ENCODE measurements at regions not wholly inside any gene's neighbourhood (a gene's known extent, or its start where the extent isn't known, plus 50 kb on each side); places are given as distances from the start of the nearest gene placed in this dataset.

GRCh38 chr2:105969552-105969951 lies 224.5 kb downstream of the UXS1 start:
- Histone ChIP-seq H3K9me3 (no peaks in the 10 kb centered on the region), H3K36me3 (replicated peaks in 1 of 2; ENCODE audit: insufficient read depth in 1 of 2, low read depth in 2 of 2) (no peaks in the 10 kb centered on the region), H3K4me1 (no peaks in the 10 kb centered on the region), H3K27ac (no peak overlapping the region), H3K4me3 (no peak overlapping the region), H3K27me3 (no peaks in the 10 kb centered on the region)
- no peak for DNase-seq
- 76 to 78% methylated on average over 7 of the region's 7 CpGs for WGBS, 2 donors
- no peak for TF ChIP-seq POLR2A (IDR thresholded peaks at IDR 0.05)
- peak in 2 of 7 experiments; percentile 7 to 10 for TF ChIP-seq CTCF (IDR thresholded peaks at IDR 0.05)
- intact Hi-C loops (cut with DNase I): no loop called here
- no peak for ATAC-seq

- no peak overlapping the region for H3K27ac ChIP-seq
- H3K36me3 ChIP-seq (replicated peaks in 1 of 2; ENCODE audit: insufficient read depth in 1 of 2, low read depth in 2 of 2): no peaks in the 10 kb centered on the region
- H3K4me3 ChIP-seq: no peak overlapping the region
- no peaks in the 10 kb centered on the region for H3K4me1 ChIP-seq
- intact Hi-C loops (cut with DNase I): no loop called here
- H3K27me3 ChIP-seq: no peaks in the 10 kb centered on the region
- WGBS, 2 donors: 88 to 93% methylated on average over 6 of the region's 6 CpGs
- ATAC-seq (no peak), DNase-seq (no peak)
- H3K9me3 ChIP-seq: no peaks in the 10 kb centered on the region
- TF ChIP-seq POLR2A (IDR thresholded peaks at IDR 0.05) (no peak), CTCF (IDR thresholded peaks at IDR 0.05) (no peak)
These were observed 217.5 kb downstream of the NCK2 start for GRCh38 chr2:105962221-105962620.

GRCh38 chr2:105961599-105962146 lies 217.0 kb downstream of the NCK2 start:
- 85 to 89% methylated on average over 6 of the region's 6 CpGs for whole genome bisulfite sequencing, 2 donors
- DNase-seq (no peak), ATAC-seq (no peak)
- intact Hi-C loops (cut with DNase I): no loop called here
- H3K36me3 ChIP-seq (replicated peaks in 1 of 2; ENCODE audit: insufficient read depth in 1 of 2, low read depth in 2 of 2): no peaks in the 10 kb centered on the region
- no peak overlapping the region for H3K4me3 ChIP-seq
- H3K9me3 ChIP-seq: no peaks in the 10 kb centered on the region
- no peak overlapping the region for H3K27ac ChIP-seq
- H3K27me3 ChIP-seq: no peaks in the 10 kb centered on the region
- no peak for TF ChIP-seq POLR2A (IDR thresholded peaks at IDR 0.05)
- TF ChIP-seq CTCF (IDR thresholded peaks at IDR 0.05): no peak
- H3K4me1 ChIP-seq: no peaks in the 10 kb centered on the region

- H3K27me3 ChIP-seq: no peaks in the 10 kb centered on the region
- no peak overlapping the region for H3K4me3 ChIP-seq
- TF ChIP-seq POLR2A (IDR thresholded peaks at IDR 0.05): no peak
- no peak for TF ChIP-seq CTCF (IDR thresholded peaks at IDR 0.05)
- H3K27ac ChIP-seq: no peak overlapping the region
- 77 to 91% methylated on average over 4 of the region's 4 CpGs for WGBS, 2 donors
- H3K36me3 ChIP-seq (replicated peaks in 1 of 2; ENCODE audit: insufficient read depth in 1 of 2, low read depth in 2 of 2): no peaks in the 10 kb centered on the region
- ATAC-seq (no peak), DNase-seq (no peak)
- no peaks in the 10 kb centered on the region for H3K4me1 ChIP-seq
- H3K9me3 ChIP-seq: no peaks in the 10 kb centered on the region
- intact Hi-C loops (cut with DNase I): no loop called here
These were observed 214.6 kb downstream of the NCK2 start for GRCh38 chr2:105959357-105959756.

- no peak overlapping the region for H3K4me3 ChIP-seq
- H3K27ac ChIP-seq: no peak overlapping the region
- TF ChIP-seq POLR2A (IDR thresholded peaks at IDR 0.05): no peak
- TF ChIP-seq CTCF (IDR thresholded peaks at IDR 0.05): no peak
- ATAC-seq (no peak), DNase-seq (no peak)
- H3K9me3 ChIP-seq: no peaks in the 10 kb centered on the region
- intact Hi-C loops (cut with DNase I): no loop called here
- 81 to 88% methylated on average over 3 of the region's 3 CpGs for WGBS, 2 donors
- H3K36me3 ChIP-seq (replicated peaks in 1 of 2; ENCODE audit: insufficient read depth in 1 of 2, low read depth in 2 of 2): no peaks in the 10 kb centered on the region
- H3K4me1 ChIP-seq: no peaks in the 10 kb centered on the region
- H3K27me3 ChIP-seq: no peaks in the 10 kb centered on the region
These were observed 210.2 kb downstream of the NCK2 start for GRCh38 chr2:105954891-105955290.
